ENCODE measurements at regions not wholly inside any gene's neighbourhood (a gene's known extent, or its start where the extent isn't known, plus 50 kb on each side); places are given as distances from the start of the nearest gene placed in this dataset.
"Not testable (repeated sequence)": the region's sequence is repeated elsewhere in the genome, so short reads cannot be mapped to it uniquely, and the experiment has no call there.

DNA sequence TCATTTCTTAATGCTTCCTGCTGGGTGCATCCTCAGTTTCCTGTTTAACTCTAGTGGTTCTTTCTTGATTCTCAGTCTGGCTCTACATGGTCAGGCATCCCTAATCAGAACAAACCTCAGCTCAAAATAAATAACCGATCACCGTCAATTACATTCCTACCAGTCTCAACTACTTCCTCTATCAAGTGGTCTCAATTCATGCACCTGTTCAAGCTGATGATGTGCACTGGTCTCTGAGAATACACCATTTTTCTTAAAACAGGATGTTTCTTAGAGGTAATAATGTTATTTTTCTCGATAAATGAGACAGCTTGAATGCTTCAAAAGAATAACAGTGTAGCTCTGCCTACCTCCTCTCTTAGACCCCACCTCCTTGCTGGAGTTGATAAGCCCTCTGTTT is 420.9 kb downstream of the SOCS6 start:
- Mint-ChIP-seq H3K9me3 (peaks cover 8% of the 10 kb centered on the region), H3K36me3 (ENCODE audit: low read depth) (no peaks in the 10 kb centered on the region), H3K4me3 (no peak overlapping the region), H3K4me1 (no peaks in the 10 kb centered on the region), H3K27ac (no peak overlapping the region), H3K27me3 (ENCODE audit: low read depth) (no peaks in the 10 kb centered on the region)
- TF ChIP-seq, protein P1, sequence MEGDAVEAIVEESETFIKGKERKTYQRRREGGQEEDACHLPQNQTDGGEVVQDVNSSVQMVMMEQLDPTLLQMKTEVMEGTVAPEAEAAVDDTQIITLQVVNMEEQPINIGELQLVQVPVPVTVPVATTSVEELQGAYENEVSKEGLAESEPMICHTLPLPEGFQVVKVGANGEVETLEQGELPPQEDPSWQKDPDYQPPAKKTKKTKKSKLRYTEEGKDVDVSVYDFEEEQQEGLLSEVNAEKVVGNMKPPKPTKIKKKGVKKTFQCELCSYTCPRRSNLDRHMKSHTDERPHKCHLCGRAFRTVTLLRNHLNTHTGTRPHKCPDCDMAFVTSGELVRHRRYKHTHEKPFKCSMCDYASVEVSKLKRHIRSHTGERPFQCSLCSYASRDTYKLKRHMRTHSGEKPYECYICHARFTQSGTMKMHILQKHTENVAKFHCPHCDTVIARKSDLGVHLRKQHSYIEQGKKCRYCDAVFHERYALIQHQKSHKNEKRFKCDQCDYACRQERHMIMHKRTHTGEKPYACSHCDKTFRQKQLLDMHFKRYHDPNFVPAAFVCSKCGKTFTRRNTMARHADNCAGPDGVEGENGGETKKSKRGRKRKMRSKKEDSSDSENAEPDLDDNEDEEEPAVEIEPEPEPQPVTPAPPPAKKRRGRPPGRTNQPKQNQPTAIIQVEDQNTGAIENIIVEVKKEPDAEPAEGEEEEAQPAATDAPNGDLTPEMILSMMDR (IDR thresholded peaks at IDR 0.05; ENCODE audit: unreplicated experiment in 3 of 3) = no peak

- Mint-ChIP-seq H3K9me3 (peaks cover 8% of the 10 kb centered on the region), H3K4me1 (no peaks in the 10 kb centered on the region), H3K4me3 (no peak overlapping the region), H3K27me3 (ENCODE audit: low read depth) (no peaks in the 10 kb centered on the region), H3K27ac (no peak overlapping the region), H3K36me3 (ENCODE audit: low read depth) (no peaks in the 10 kb centered on the region)
- TF ChIP-seq, protein P1 (IDR thresholded peaks at IDR 0.05; ENCODE audit: unreplicated experiment in 3 of 3) = no peak
These were observed 420.3 kb downstream of the SOCS6 start for GRCh38 chr18:70709144-70709543.

DNA sequence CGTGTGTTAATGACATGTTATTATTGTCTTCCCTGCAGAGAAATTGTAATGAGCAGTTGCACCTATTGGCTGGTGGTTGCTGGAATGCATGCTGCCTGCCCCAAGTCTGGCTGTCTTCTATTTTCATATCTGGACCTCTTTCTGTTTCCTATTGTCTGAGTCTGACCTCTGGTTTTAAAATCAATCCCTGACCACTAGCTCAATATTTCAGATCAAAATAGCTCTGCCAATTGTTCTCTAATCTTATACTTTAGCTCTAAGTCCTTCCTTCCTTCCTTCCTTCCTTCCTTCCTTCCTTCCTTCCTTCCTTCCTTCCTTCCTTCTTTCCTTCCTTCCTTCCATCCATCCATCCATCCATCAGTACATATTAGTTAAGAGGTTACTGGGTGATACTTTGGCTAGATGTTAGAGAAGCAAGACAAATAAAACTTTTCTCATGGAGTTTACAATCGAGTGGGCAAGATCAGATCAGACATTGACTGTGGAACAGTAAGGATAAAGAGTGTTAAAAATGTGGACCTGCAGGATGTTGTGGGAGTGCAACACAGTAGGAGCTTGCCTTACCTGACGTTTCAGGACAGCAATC is 417.1 kb downstream of the SOCS6 start:
- no peaks in the 10 kb centered on the region for H3K4me1 Mint-ChIP-seq
- TF ChIP-seq, protein P1 (IDR thresholded peaks at IDR 0.05; ENCODE audit: unreplicated experiment in 3 of 3) = no peak
- no peaks in the 10 kb centered on the region for H3K9me3 Mint-ChIP-seq
- no peaks in the 10 kb centered on the region for H3K36me3 Mint-ChIP-seq (ENCODE audit: low read depth)
- H3K4me3 Mint-ChIP-seq = no peak overlapping the region
- H3K27ac Mint-ChIP-seq = no peak overlapping the region
- peaks cover 3% of the 10 kb centered on the region for H3K27me3 Mint-ChIP-seq (ENCODE audit: low read depth)

- Mint-ChIP-seq H3K27ac (no peak overlapping the region), H3K36me3 (ENCODE audit: low read depth) (no peaks in the 10 kb centered on the region), H3K9me3 (no peaks in the 10 kb centered on the region), H3K27me3 (ENCODE audit: low read depth) (peaks cover 6% of the 10 kb centered on the region), H3K4me1 (no peaks in the 10 kb centered on the region), H3K4me3 (no peak overlapping the region)
- TF ChIP-seq, protein P1 (IDR thresholded peaks at IDR 0.05; ENCODE audit: unreplicated experiment in 3 of 3) = no peak
These were observed 411.7 kb downstream of the SOCS6 start for GRCh38 chr18:70700496-70700895.

DNA sequence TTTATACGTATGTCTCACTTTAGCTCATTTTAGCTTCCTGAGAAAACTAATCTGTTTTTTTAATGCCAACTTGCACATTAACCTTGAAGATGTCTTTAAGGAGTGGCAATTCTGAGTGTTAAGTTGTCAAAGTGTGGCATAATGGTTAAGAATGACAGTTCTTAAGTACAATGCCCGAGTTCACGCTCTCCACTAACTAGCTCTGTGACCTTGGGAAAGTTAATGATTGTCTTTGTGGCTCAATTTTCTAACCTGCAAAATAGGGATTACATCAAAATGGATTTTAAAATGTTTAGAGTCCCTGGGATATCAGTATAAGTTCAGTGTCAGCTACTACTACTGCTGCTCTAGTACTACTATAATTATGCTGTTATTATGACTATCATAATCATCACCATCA is 409.7 kb downstream of the SOCS6 start:
- H3K27ac Mint-ChIP-seq = no peak overlapping the region

GRCh38 chr18:70693246-70693645 is 404.4 kb downstream of the SOCS6 start:
- no peak overlapping the region for H3K4me3 Mint-ChIP-seq
- peaks cover 3% of the 10 kb centered on the region for H3K27me3 Mint-ChIP-seq (ENCODE audit: low read depth)
- H3K9me3 Mint-ChIP-seq = no peaks in the 10 kb centered on the region
- H3K27ac Mint-ChIP-seq = no peak overlapping the region
- no peaks in the 10 kb centered on the region for H3K4me1 Mint-ChIP-seq
- TF ChIP-seq, protein P1 (IDR thresholded peaks at IDR 0.05; ENCODE audit: unreplicated experiment in 3 of 3) = no peak
- H3K36me3 Mint-ChIP-seq (ENCODE audit: low read depth) = no peaks in the 10 kb centered on the region

More for the DNA sequence above, 409.7 kb downstream of the SOCS6 start:
- no peaks in the 10 kb centered on the region for H3K36me3 Mint-ChIP-seq (ENCODE audit: low read depth)
- no peak overlapping the region for H3K4me3 Mint-ChIP-seq
- no peaks in the 10 kb centered on the region for H3K4me1 Mint-ChIP-seq
- no peaks in the 10 kb centered on the region for H3K9me3 Mint-ChIP-seq
- H3K27me3 Mint-ChIP-seq (ENCODE audit: low read depth) = peaks cover 6% of the 10 kb centered on the region
- TF ChIP-seq, protein P1 (IDR thresholded peaks at IDR 0.05; ENCODE audit: unreplicated experiment in 3 of 3) = no peak

- H3K4me3 Mint-ChIP-seq; H3K36me3 Mint-ChIP-seq (ENCODE audit: low read depth); H3K4me1 Mint-ChIP-seq; H3K27ac Mint-ChIP-seq; H3K9me3 Mint-ChIP-seq; H3K27me3 Mint-ChIP-seq (ENCODE audit: low read depth): not testable (repeated sequence)
These were observed 400.9 kb downstream of the SOCS6 start for GRCh38 chr18:70689765-70690164.
